H1 (cell line): ENCODE measurements at regions not wholly inside any gene's neighbourhood (a gene's known extent, or its start where the extent isn't known, plus 50 kb on each side); places are given as distances from the start of the nearest gene placed in this dataset.

ENCODE experiments used
- CTCF ChIA-PET: fragments of 300-600 bp; sonication (Branson Sonifier 250); formaldehyde crosslinking; loops from one replicate; lab custom pipeline; 2021; ENCODE audit not compliant: partially characterized antibody; lab: Charles Lee
- POLR2A ChIA-PET: fragments of 300-600 bp; sonication (Branson Sonifier 250); formaldehyde crosslinking; loops from one replicate; lab custom pipeline; 2021; ENCODE audit warnings: inconsistent platforms; ENCODE audit not compliant: partially characterized antibody; lab: Charles Lee
- DNase-seq, 2 experiments: peaks; one replicate each; pipeline versions ENCODE4 v3.0.0 to v3.0.0-alpha.2; 2010 to 2022; ENCODE audit warnings: low spot score in 2 of 2, low read depth in 1 of 2, mixed read lengths in 1 of 2
- FAIRE-seq: peaks from 2 replicates; lab custom pipeline; 2011; peaks lifted over from hg19 to GRCh38; lab: Jason Lieb, UNC
- H2AFZ ChIP-seq: 2 replicates; pipeline ENCODE4 v1.8.1; 2012; ENCODE audit warnings: low read length, inconsistent platforms
- H2AK5ac ChIP-seq: 2 replicates; pipeline ENCODE4 v1.6.1; 2013; ENCODE audit warnings: low read depth, low read length
- H2BK120ac ChIP-seq: replicated peaks from 2 replicates; pipeline ENCODE3; 2013; ENCODE audit warnings: low read depth, low read length, inconsistent platforms
- H2BK12ac ChIP-seq: 2 replicates; pipeline ENCODE4 v1.6.1; 2013; ENCODE audit warnings: low read depth, low read length
- H2BK15ac ChIP-seq: 2 replicates; pipeline ENCODE4 v1.6.1; 2013; ENCODE audit warnings: low read length
- H2BK20ac ChIP-seq: 2 replicates; pipeline ENCODE4 v1.6.1; 2013; ENCODE audit warnings: low read length
- H2BK5ac ChIP-seq: 2 replicates; pipeline ENCODE4 v1.6.1; 2013; ENCODE audit warnings: low read depth, low read length
- H3K14ac ChIP-seq: 2 replicates; pipeline ENCODE4 v1.6.1; 2013; ENCODE audit warnings: inconsistent platforms; ENCODE audit not compliant: insufficient read length
- H3K18ac ChIP-seq: 2 replicates; pipeline ENCODE4 v1.6.1; 2013; ENCODE audit warnings: low read length; ENCODE audit errors: extremely low read depth
- H3K23ac ChIP-seq: 2 replicates; pipeline ENCODE4 v1.6.1; 2013; ENCODE audit warnings: inconsistent platforms; ENCODE audit not compliant: insufficient read length
- H3K23me2 ChIP-seq: 2 replicates; pipeline ENCODE4 v1.6.1; 2013; ENCODE audit warnings: low read depth, low read length
- H3K27ac ChIP-seq: 2 replicates; pipeline ENCODE4 v1.6.1; 2011; ENCODE audit warnings: low read depth, low read length, inconsistent platforms
- H3K27me3 ChIP-seq, 4 experiments: replicated peaks in 1 of 4; 1 replicate in 1 of 4; 2 replicates in 3 of 4; pipeline versions ENCODE4 v1.6.1 to v1.8.1; 2011 to 2013; ENCODE audit warnings: low read length in 3 of 4, mild to moderate bottlenecking in 3 of 4, inconsistent platforms in 2 of 4, mixed read lengths in 2 of 4, moderate library complexity in 1 of 4; ENCODE audit not compliant: control insufficient read depth in 3 of 4, insufficient read depth in 3 of 4; ENCODE audit errors: extremely low read depth in 1 of 4
- H3K36me3 ChIP-seq, 4 experiments: 2 replicates each; pipeline versions ENCODE4 v1.6.1 to v1.8.1; 2011 to 2013; ENCODE audit warnings: mild to moderate bottlenecking in 4 of 4, low read length in 3 of 4, moderate library complexity in 2 of 4, control low read depth in 1 of 4, inconsistent platforms in 1 of 4; ENCODE audit not compliant: insufficient read depth in 4 of 4, control insufficient read depth in 2 of 4
- H3K4ac ChIP-seq: replicated peaks from 2 replicates; pipeline ENCODE3; 2013; ENCODE audit warnings: low read length, low read depth, mixed read lengths, inconsistent platforms; ENCODE audit not compliant: insufficient read length
- H3K4me1 ChIP-seq, 4 experiments: replicated peaks in 1 of 4; 1 replicate in 1 of 4; 2 replicates in 3 of 4; pipeline versions ENCODE4 v1.6.1 to v1.8.1; 2011 to 2013; ENCODE audit warnings: low read length in 3 of 4, inconsistent platforms in 2 of 4, mixed read lengths in 1 of 4; ENCODE audit not compliant: insufficient read depth in 4 of 4, control insufficient read depth in 3 of 4
- H3K4me2 ChIP-seq, 2 experiments: 2 replicates each; pipeline versions ENCODE4 v1.6.1 to v1.8.1; 2011 to 2013; ENCODE audit warnings: low read depth in 2 of 2, low read length in 2 of 2, control low read depth in 1 of 2, inconsistent platforms in 1 of 2, mild to moderate bottlenecking in 1 of 2; ENCODE audit not compliant: insufficient read depth in 1 of 2
- H3K4me3 ChIP-seq, 4 experiments: fragments of 200-600, 300-600 bp in 1 of 4; sonication (generic), shearing (Covaris generic), sonication (Bioruptor Twin) in 1 of 4; 2 replicates each; pipeline versions ENCODE4 v1.5.1 to v1.8.1; 2011 to 2016; ENCODE audit warnings: low read length in 4 of 4, low read depth in 3 of 4, control low read depth in 2 of 4, inconsistent platforms in 2 of 4, mild to moderate bottlenecking in 2 of 4, mixed read lengths in 1 of 4, moderate library complexity in 1 of 4; ENCODE audit not compliant: insufficient read depth in 2 of 4; ENCODE audit errors: extremely low read depth in 1 of 4
- H3K56ac ChIP-seq: replicated peaks from 2 replicates; pipeline ENCODE3; 2013; ENCODE audit warnings: low read depth, mild to moderate bottlenecking, mixed read lengths, low read length, inconsistent platforms; ENCODE audit not compliant: insufficient read length
- H3K79me1 ChIP-seq: 2 replicates; pipeline ENCODE4 v1.6.1; 2013; ENCODE audit warnings: low read depth, low read length, control low read depth
- H3K79me2 ChIP-seq, 2 experiments: 2 replicates each; pipeline versions ENCODE4 v1.6.1 to v1.8.1; 2012 to 2013; ENCODE audit warnings: low read length in 2 of 2, mild to moderate bottlenecking in 2 of 2, inconsistent platforms in 1 of 2; ENCODE audit not compliant: insufficient read depth in 2 of 2, control insufficient read depth in 1 of 2
- H3K9ac ChIP-seq, 4 experiments: replicated peaks in 1 of 4; 1 replicate in 1 of 4; 2 replicates in 3 of 4; pipeline versions ENCODE4 v1.6.1 to v1.8.1; 2011 to 2013; ENCODE audit warnings: low read depth in 3 of 4, low read length in 3 of 4, control low read depth in 2 of 4, mild to moderate bottlenecking in 2 of 4, moderate library complexity in 2 of 4, inconsistent platforms in 1 of 4; ENCODE audit errors: extremely low read depth in 1 of 4
- H3K9me3 ChIP-seq, 2 experiments: 2 replicates each; pipeline versions ENCODE4 v1.6.1 to v1.8.1; 2012 to 2013; ENCODE audit warnings: mild to moderate bottlenecking in 2 of 2, moderate library complexity in 2 of 2, control low read depth in 1 of 2, inconsistent platforms in 1 of 2, low read depth in 1 of 2, low read length in 1 of 2, mixed read lengths in 1 of 2; ENCODE audit not compliant: insufficient read depth in 2 of 2
- H4K20me1 ChIP-seq, 2 experiments: replicated peaks in 1 of 2; 2 replicates each; pipeline versions ENCODE3 to v1.8.1; 2011 to 2013; ENCODE audit warnings: inconsistent platforms in 2 of 2, low read length in 2 of 2, mild to moderate bottlenecking in 1 of 2; ENCODE audit not compliant: insufficient read depth in 2 of 2, control insufficient read depth in 1 of 2
- H4K5ac ChIP-seq: 2 replicates; pipeline ENCODE4 v1.6.1; 2013; ENCODE audit warnings: low read length, low read depth, mixed read lengths, inconsistent platforms; ENCODE audit not compliant: insufficient read length
- H4K8ac ChIP-seq: 2 replicates; pipeline ENCODE4 v1.8.0; 2013; ENCODE audit warnings: mild to moderate bottlenecking, moderate library complexity, low read length, inconsistent platforms; ENCODE audit not compliant: insufficient read depth; ENCODE audit errors: extremely low read depth
- H4K91ac ChIP-seq: replicated peaks from 2 replicates; pipeline ENCODE3; 2013; ENCODE audit warnings: low read length, mixed read lengths, inconsistent platforms; ENCODE audit not compliant: insufficient read length
- EZH2 ChIP-seq: fragments of 200-600 bp; sonication (generic); IDR thresholded peaks from 2 replicates; pipeline ENCODE4 v1.7.1; 2012; ENCODE audit warnings: low read depth, mild to moderate bottlenecking, moderate library complexity, low read length, inconsistent platforms; ENCODE audit not compliant: severe bottlenecking
- TAF7 ChIP-seq: optimal IDR thresholded peaks from 2 replicates; pipeline ENCODE3; 2011; ENCODE audit warnings: low read depth, mild to moderate bottlenecking, inconsistent platforms, low read length, moderate library complexity, borderline replicate concordance
- TCF12 ChIP-seq: IDR thresholded peaks from 2 replicates; pipeline ENCODE4 v1.6.1; 2011; ENCODE audit warnings: low read depth, mild to moderate bottlenecking, low read length
- WGBS, 2 experiments: shearing (Covaris generic) in 1 of 2; methylation state at CpG; one replicate each; pipeline versions ENCODE4 v1.1.6 to v1.1.7; 2013 to 2015; ENCODE audit warnings: low lambda C conversion rate in 2 of 2, mixed read lengths in 2 of 2, inconsistent platforms in 1 of 2, low coverage in 1 of 2, missing lambda C conversion rate in 1 of 2; ENCODE audit not compliant: insufficient replicate concordance in 2 of 2, insufficient coverage in 1 of 2, insufficient read length in 1 of 2; ENCODE audit errors: extremely low coverage in 1 of 2, missing lambda C conversion rate in 1 of 2; 5-methylcytosine and 5-hydroxymethylcytosine counted together

- H4K5ac ChIP-seq: no peak overlapping the region
- H2AK5ac ChIP-seq: no peak overlapping the region
- no peaks in the 10 kb centered on the region for H3K23me2 ChIP-seq
- no peaks in the 10 kb centered on the region for H3K79me2 ChIP-seq
- H3K79me1 ChIP-seq: no peaks in the 10 kb centered on the region
- H3K4me3 ChIP-seq: no peak overlapping the region
- H3K14ac ChIP-seq: no peak overlapping the region
- no peak for FAIRE-seq
- ChIA-PET CTCF (no interaction called here), POLR2A (no interaction called here)
- no peak overlapping the region for H3K23ac ChIP-seq
- peaks cover 0 to 2% of the 10 kb centered on the region in 2 experiments; a peak in 1 of 4 replicates for H3K9me3 ChIP-seq
- H3K4ac ChIP-seq: no peak overlapping the region
- H2AFZ ChIP-seq: no peak overlapping the region; the same call in 1 of the 2 replicates
- no peak overlapping the region for H3K18ac ChIP-seq
- H2BK20ac ChIP-seq: no peak overlapping the region
- H2BK15ac ChIP-seq: no peak overlapping the region
- H2BK120ac ChIP-seq: no peak overlapping the region
- H2BK5ac ChIP-seq: no peak overlapping the region
- no peak for DNase-seq
- no peak overlapping the region for H3K9ac ChIP-seq
- H3K27ac ChIP-seq: no peak overlapping the region
- no peaks in the 10 kb centered on the region for H3K36me3 ChIP-seq
- H3K4me2 ChIP-seq: no peak overlapping the region
- H2BK12ac ChIP-seq: no peak overlapping the region
- H4K8ac ChIP-seq: no peak overlapping the region
- TF ChIP-seq TAF7: no peak
- no peak for TF ChIP-seq TCF12
- no peak for TF ChIP-seq EZH2
- no peak overlapping the region for H4K91ac ChIP-seq
- no peak overlapping the region for H3K56ac ChIP-seq
- no peaks in the 10 kb centered on the region for H3K4me1 ChIP-seq
- H3K27me3 ChIP-seq: no peaks in the 10 kb centered on the region
- no peaks in the 10 kb centered on the region for H4K20me1 ChIP-seq
- 91% methylated on average over 3 of the region's 3 CpGs; no CpG with 5 or more reads in 1 of the 2 experiments for WGBS, 2 experiments
Observed at GRCh38 chr10:9709849-9710248, 1307.8 kb upstream of the CELF2 start.
